T follicular helper cell (primary cell): ENCODE measurements at regions not wholly inside any gene's neighbourhood (a gene's known extent, or its start where the extent isn't known, plus 50 kb on each side); places are given as distances from the start of the nearest gene placed in this dataset.

Experiments used
- DNase-seq: peaks from one replicate; pipeline ENCODE4 v3.0.0-alpha.2; 2020; ENCODE audit warnings: low read depth

DNA sequence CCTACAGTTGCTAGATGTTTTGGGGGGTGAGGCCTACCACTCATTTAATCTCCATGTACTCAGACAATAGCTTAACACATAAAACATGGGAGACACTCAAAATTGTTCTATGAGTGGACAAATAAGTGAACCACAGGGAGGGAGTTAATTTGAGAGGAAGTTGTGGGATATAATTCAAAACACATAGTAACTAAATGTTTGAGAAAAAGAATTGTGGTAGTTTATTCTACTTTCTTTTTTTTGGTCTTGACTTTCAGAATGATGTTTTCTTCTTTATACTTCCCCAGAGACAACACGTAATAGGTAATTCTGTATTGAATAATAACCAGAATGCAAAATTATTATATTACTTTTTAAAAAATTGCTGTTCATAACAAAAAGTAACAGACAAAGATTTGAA is 453.8 kb downstream of the RFPL4B start:
- DNase-seq: no peak

DNA sequence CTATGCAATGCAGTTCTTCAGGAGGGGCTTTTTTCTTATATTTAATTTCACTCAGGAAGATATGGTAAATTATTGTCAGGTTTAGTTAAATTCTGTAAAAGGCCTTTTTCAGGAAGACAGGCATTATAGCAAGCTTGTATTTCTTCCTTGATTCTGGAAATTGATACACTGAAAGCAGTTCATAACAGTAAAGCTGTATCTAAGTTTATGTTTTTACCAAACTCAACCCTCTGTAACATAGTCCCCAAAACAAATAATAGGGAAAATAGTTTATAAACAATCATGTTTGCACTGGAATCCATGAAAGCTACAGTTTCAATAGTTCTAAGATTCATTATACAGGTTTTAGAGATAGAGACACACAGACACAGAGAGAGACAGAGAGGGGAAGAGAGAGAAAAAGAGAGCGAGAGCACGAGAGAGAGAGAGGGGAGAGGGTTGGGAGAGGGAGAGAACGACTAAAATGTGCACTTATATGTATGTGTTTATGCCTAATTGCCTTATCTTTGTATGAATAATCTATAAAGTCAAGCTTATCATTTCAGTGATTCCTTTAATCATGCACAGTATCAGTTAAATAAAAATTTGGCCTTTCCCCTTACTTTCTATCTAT is 454.4 kb downstream of the RFPL4B start:
- DNase-seq: no peak

DNA sequence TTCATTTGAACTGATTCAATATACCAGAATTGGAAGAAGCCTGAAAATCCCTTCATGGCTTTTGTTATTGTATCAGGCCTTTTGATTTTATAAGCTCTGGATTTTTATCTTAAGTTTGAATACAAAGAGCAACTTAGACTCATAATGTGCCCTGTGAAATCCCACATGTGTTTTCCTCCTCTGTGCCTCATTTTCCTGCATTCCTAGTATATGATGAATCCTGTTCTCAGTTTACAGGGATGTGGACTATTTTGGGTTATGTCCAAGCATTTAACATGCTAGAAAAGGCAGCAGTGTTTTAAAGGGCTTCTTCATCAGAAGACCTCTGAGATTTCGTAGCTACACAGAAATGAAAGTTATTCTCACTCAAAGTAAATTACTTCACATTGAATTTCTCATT is 455.0 kb downstream of the RFPL4B start:
- DNase-seq: no peak

DNA sequence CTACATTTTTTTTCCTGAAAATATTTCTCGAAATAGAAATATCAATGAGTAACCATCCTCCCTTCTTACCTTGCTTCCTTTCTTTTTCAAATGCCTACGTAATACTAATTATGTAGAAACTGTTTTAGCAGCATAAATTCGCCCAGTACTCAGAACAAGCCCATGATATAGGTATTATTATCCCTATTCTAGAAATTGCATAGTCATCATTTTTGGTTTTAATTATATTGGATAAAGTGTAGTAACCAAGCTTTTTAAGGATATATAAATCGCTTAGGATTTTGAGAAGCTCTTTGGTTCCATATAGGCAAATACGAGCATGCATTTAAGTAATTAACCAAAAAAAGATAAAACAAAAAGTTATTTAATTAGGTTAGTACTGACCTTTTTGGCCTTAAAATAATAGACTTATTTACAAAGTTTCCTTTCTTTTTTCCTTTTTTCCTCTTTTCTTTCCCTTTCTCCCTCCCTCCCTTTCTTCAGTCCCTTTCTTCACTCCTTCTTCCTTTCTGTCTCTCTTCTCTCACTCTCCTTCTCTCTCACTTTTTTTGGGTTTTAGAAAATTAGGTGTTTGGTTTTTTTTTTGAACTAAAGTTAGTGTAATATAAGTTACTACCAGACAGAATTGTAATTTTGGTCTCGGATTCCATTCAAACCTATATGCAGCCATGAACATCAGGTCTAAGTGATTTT is 457.7 kb downstream of the RFPL4B start:
- no peak for DNase-seq

DNA sequence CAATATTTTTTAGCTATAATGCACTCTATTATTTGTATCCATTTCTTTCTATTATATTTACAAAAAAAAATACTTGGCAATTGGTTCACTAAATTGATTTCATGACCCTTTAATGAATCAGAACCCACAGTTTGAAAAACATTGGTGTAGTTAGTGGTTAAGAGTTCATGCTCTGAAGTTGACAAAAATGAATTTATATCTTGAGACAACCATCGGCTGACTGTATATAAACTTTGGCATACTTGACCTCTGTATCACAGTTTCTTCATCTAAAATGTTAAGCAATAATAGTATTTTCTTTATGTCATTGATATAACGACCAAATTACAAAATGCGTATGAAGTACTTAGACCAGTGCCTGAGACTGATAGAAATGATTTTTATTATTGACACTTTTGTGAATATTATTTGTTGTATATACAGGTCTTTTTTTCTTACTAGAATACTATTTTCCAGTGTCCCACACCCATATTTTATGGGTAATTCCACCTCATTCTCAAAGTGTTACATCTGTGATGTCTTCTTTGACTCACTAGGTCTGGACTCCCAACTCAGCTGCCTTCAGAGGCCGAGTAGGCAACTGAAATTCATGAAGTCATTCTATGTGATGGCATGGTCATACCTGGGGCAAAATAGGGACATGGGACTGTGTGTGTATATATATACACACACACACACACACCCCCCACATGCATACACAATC is 459.2 kb downstream of the RFPL4B start:
- no peak for DNase-seq

DNA sequence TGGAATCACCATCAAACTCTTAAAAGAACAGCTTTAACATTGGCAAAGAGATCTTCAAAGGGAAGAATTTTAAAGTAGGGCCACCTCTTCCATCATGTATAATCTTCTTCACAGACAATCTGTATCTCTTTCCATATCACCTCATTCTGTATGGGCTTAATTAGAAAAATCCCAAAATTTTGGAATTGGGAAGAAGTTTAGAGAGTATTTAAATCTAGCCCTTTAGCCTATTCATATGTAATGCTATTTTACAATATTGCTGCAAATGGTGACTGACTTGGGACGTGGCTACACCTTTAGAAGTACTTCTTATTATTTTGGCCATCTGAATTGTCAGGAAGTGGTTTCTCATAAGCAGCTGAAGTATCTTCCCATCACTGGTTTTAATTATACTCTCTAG is 474.3 kb downstream of the RFPL4B start:
- DNase-seq: no peak

DNA sequence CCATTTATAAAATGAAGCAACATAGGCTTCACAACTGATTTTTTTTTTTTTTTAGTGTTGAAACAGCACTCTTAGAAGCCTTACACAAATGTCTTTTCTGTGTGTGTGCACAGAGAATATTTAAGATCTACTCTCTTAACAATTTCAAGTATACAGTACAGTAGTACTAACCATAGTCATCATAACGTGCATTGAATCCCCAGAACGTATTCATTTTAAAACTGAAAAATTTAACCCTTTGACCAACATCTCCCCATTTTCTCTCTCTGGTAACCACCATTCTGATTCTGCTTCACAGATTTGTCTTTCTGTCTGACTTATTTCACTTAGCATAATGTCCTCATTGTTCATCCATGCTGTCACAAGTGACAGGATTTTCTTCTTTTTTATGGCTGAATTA is 475.6 kb downstream of the RFPL4B start:
- DNase-seq: no peak

DNA sequence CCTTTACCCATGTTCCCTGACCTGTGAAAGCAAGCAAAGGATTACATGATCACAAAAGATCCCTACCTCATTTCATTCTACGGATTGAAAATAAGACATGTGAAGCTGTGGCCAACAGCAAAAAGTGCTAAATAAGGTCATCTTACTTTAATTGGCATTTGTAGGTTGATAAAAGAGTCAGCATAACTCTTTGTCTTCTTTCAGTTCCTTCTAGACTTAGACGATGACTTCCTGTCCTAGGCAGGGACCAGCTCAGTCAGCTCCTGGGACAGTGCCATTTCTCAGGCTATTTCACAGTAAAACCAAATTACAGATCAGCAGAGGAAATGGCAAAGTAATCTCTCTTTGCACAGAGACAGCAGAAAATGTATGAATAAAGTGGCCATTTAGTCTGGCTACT is 480.7 kb downstream of the RFPL4B start:
- no peak for DNase-seq

DNA sequence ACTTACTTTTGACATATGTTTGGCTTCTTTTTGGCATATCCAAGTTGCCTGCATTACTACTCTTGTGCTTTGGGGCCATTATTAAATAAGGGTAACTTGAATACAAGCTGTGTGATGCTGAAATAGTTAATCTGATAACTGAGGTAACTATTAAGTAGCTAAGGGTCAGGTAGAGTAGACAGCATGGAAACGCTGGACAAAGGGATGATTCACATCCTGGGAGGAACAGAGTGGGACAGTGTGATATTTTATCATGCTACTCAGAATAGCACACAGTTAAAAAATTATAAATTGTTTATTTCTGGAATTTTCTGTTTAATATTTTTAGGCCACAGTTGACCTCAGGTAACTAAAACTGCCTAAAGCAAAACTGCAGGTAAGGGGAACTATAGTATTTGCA is 483.9 kb downstream of the RFPL4B start:
- DNase-seq: no peak

DNA sequence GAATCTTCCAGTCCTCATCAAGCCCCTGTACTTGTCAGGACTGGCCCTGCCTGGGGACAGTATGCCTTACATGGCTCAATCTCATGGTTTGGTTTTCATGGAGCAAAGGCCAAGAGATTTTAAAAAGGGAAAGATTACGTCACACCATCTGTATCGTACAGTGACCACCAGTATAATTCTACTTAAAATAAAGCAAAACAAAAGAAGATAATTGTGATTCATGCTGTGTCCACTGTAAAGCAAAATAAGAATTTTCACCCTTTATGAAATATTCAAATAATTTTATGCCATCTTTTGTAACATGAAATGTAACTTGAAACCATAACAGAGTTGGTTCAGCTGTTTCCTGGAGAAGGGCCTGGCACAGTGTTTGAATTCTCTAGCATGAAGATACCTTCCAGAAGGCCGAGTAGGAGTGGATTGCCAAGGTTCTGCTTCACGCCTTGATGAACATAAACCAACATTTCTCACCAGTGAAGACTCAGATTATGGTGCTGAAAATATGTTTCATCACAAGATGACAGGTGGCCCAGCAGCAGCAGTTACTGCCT is 486.5 kb downstream of the RFPL4B start:
- DNase-seq: no peak

DNA sequence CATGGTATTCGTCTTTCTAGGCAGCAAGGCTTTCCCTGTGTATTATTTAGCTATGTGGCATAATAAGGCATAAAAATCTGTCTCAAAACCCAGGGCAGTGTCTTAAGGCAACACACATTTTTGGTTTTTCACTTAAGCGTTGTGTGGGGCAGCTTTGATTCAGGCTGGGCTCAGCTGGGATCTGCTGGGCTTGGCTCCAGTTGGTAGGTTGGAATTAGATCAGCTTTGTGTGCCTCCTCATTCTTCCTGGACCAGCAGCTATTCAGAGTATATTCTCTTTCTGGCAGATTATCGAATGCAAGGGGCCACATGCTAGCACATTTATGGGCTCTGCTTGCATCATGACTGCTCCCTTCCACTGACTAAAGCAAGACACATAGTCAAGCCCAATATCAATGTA is 487.9 kb downstream of the RFPL4B start:
- DNase-seq: no peak

DNA sequence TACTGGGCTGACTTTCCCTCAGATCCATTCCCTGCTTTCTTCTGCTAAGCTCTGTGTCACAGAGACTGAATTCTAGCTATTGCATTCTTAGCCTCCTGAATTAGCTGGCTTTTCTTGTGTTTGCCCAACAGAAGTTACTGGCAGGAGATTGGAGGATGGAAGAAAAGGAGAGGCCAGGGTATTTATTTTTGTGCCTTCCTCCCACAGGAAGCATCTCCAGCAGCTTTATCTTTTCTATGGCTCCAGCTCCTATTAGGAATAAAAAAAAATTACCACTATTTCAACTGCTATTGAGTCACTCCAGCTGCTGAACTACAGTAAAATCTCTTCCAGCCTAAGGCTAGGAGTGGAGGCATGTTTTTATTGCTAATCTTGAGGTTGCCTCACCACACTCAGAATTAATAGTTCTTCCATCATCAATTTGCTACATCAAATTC is 492.4 kb downstream of the RFPL4B start:
- no peak for DNase-seq

DNA sequence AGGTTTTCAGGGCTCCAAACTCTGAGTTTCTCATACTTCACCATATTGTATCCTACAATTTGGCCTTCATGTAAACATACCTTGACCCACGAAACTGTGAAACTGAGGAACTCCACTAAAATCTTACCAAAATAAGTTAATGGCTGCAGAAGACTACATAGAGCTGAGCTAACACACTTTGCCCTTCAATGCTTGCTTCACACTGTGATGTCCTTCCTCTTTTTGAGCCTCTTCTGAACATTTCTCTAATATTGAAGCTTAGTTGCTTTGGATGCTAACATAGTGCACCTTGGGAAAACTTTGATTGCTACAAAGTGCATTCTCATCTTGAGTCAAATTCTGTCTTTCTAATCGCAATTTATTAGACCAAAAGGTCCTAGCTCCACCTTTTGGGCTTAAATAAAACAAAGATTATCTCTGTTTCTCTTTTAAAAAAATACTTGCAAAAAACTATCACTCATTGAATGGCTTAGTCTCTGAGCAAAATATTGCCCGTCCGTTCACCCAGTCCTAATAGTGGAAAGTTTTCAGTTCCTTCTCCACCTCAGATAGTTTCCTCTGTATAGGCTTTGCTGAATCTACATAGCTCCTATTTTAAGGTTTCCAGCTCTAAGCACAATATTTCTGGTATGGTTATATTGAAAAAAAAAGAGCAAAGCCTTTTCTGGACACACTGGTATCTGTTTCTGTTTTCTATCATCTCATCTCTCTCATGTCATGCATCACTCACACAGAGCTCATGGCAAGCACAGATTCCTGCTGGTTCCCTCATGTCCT is 494.6 kb downstream of the RFPL4B start:
- no peak for DNase-seq

DNA sequence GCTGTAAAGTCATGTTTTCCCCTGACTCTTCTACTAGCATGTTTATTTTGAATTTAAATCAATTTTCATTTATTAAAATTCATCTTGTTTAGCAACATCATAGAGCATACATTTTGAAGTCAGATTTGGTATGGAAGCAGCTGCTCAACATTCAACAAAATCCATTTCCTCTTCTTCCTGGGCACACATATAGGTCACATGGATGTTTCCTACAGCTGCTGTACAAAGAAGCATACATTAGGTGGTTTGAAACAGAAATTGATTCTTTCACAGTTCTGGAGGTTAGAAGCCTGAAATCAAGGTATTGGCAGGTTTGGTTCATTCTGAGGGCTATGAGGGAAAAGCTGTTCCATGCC is 495.2 kb downstream of the RFPL4B start:
- DNase-seq: no peak

DNA sequence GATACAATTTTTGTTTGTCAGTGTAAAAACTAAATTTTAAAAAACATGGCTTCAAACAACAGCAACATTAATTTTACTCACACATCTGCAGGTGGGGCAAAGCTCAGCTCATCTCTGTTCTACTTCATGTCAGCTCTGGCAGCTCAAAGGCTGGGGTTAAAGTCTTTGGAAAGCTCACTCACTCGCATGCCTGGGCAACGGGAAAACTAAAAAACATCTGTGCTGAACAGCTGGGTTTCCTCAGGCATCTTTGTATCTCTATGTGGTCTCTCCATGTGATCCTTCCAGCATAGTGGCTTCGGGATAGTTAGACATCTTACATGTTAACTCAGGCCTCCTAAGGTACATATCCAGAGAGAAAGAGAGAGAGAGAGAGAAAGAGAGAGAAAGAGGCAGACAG is 499.6 kb downstream of the RFPL4B start:
- DNase-seq: no peak

DNA sequence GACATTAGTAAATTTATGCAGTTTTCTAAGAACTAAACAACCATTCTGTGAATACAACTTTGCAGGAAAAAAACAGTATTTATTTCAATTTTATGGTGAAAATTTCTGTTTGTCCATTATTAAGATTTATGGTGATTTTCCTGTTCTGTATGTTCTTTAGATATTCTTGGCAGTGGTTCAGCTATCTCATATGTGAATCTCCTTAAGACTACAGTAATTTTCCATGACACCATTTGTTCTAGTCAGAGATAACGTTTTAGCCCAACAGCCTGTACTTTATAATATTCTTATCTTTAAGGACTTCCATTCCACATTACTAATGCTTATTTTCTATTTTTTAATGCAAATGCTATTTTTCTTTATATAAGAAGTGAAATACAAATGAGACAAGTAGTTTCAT is 504.0 kb downstream of the RFPL4B start:
- DNase-seq: no peak

DNA sequence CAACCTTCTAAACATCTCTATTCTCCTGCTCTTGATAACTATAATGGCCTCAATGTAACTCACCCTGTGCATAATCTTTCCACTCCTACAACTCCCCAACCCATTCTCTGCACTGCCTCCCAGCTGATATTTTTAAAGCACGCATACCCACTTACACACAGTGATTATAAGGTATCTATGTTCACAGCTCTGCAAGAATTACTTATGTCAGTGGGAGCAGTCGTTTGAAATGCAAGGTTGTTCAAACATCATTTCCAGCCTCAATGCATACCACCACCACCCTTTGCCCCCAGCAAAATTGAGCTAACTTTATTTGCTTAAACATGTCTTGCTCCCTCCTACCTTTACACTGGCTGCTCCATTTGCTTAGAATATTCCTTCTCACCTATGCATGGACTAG is 506.0 kb downstream of the RFPL4B start:
- DNase-seq: no peak

DNA sequence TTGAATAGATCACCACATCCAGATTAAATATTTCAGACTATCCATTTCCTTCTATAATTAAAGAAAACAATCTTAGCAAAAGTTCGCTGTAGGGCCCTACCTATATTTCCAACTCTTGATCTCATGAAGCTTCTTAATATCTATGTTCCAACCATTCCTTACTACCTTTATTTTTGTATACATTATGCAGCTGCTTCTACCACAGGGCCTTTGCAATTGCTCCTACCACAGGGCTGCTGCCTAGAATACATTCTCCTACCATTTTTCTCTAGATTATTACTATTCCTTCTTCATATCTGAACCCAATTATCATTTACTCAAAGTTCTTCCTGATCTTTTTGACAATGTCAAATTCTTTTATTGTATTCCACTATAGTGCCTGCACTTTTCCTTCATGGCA is 516.6 kb downstream of the RFPL4B start:
- DNase-seq: no peak

DNA sequence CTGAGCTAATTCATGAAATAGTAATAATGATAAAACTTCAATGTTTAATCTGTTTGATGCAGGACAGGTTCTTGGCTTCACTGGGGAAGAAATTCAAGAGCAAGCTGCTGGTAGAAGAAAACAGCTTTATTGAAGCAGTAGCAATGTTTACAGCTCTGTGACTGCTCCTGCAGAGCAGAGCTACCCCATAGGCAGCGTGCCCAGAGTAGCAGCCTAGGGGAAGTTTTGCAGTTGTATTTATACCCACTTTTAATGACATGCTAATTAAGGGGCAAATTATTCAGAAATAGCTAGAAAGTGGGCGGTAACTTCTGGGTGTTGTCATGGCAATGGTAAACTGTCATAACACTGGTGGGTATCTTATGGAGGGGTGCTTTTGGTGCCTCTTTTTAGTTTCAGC is 518.0 kb downstream of the RFPL4B start:
- no peak for DNase-seq

DNA sequence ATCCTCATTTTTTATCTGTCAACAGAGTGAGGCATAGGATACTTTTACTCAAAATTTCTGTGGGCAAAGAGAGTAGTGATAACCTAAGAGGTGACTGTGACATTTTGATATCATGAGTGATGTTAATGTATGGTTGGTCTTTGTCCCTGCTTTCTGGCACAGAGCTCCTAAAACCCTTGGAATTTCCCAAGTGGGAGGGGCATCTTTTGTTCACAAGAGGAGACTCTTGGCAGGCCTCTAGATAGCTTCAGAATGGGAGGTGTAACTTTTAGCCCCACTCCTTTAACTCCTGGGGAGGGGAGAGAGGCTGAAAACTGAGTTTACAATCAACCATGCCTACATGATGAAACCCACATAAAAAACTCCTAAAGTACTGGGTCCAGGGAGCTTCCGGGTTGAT is 527.8 kb downstream of the RFPL4B start:
- DNase-seq: no peak

DNA sequence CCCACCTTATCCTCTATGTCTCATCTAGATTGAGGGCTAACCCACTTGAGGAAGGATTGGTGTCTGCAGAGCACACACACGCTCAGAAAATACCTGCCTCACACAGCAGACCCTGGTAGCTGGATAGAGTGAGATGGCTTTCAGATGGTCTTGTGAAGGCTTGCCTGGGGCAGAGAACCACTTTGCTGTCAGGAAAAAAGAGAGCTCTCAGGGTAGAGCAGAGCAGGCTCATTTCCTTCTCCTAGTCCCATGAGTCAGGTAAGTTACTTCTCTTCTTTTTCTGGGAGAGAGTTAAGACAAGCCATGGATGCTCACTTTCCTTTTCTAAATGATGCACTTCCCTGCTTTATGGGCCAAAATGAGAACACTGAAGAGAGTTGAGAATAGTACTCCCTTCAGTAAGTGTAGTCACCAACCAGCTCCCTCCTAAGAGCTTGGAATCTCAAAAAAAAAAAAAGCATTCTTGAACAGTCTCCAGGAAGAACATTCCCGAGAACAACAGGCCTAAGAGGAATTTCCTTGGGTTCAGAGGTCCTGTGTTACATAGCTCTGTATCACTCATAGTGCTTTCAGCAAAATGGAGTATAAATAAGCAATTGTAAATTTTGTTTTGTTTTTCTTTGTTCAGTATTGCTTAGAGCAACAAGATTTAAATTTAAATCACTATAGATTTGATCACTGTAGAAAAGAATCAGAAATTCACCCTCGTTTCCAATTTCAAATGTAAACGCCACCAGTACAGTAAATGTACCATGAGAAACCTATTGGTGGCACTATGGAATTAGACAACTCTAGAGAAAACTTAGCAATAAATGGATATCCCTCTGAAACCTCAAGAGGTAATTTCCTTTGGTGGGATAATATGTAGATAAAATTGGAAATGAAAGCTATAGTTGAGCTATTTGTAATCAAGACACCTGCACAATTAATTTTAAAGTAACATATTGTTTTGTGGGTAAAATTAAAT is 530.3 kb downstream of the RFPL4B start:
- no peak for DNase-seq
